ENCODE measurements at regions not wholly inside any gene's neighbourhood (a gene's known extent, or its start where the extent isn't known, plus 50 kb on each side); places are given as distances from the start of the nearest gene placed in this dataset.
A peak's percentile ranks its signal among the peaks of the same experiment; 100 is the strongest.
"Not testable (repeated sequence)": the region's sequence is repeated elsewhere in the genome, so short reads cannot be mapped to it uniquely, and the experiment has no call there.

DNA sequence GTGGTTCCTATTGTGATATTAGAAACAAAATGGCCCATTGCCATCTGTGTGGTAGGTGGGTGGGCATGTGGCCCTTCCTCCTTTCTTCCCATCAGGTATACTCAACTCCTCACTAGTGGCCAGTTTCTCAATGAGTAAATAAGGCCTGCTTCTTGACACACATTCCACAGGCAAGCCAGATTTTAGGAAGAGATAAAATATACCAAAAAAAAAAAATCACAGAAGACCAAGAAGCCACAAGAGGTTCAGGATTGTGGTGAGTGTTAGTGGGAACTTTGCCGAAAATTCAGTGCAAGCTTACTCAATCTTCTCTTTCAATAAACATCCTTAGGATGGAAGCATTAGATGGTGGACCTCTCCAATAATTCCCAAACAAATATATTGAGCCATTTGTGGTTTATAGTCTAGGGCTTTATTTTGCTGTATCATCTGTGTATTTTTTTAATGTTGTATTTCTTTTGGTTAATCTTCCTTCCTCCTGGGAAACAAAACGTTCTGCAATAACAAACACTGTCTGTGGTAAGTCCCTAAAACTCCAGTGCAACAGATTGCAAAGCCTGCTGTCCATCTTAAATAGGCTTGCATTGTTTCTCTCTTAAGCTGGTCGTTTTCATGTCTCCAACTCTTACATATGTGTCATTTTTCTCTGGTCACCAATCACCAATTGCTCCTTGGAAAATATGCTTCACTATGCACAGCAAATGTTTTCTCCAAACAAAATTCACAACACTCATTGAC is 289.9 kb upstream of the KITLG start:
- DNase-seq = no peak

DNA sequence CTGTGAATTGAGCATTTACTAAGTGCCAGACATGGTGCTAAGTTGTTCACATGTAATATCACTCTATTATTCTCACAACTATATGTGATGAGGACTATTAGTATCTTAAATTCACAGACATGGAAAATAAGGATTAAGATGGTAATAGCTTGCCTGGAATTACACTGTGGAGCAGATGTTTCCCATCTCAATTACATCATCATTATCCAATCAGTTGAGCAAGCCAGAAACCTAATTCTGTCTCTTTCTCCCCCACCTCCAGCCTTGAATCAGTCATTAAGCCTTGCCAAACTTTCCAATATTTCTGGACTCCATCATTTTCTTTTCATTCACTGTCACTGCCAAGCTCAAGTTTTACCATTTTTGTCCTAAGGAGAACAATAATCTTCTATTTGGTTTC is 287.8 kb upstream of the KITLG start:
- DNase-seq = peak; percentile 29

DNA sequence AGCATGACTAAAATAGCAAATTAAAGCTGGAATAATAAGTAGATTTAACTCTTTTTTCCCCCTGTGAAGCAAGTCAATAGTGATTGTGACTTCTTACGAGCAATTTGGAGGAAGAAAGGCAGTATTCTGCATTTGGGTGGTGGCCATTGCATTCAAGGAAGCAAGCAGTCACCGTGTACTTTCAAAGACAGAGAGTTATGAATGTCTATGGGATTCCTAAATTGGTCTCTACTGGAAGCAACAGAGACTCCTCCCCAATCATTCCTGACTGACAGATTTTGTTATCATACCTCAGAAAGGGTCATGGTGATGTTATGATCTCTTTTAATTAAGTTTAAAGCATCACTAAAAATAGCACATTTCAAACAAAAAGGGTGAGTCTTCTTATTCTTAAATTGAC is 287.2 kb upstream of the KITLG start:
- DNase-seq = no peak

DNA sequence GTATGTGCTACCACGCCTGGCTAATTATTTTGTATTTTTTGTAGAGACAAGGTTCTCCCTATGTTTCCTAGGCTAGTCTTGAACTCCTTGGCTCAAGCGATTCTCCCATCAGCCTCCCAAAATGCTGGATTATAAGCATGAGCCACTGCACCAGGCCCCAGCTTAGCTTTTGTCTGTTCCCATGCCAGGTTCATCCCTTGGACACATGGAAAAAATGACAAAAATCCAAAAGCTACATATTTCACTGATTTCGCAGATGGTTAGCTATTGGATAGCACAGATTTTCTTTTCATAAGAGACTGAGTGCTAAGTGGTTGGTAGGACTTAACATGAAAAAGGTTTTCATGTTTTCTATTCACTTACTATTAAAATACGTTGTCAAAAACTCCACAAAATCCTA is 286.6 kb upstream of the KITLG start:
- no peak for DNase-seq

DNA sequence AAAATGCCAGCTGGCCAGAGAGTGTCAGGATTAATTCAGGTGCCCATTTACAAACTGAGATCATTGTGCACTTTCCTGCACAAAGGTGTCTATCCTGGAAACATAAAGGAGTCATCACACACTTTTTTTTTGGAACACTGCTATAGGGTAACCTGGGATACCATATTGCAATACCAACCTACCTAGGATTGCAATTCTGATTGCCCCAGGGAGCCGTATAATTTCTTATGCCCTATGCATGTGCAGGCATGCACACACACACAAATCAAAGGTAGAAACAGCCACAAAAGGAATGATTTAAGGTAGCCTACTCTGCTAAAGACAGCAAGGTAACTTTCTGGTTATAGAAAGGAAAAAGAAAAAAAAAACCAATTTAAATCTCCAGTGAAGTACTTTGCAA is 285.3 kb upstream of the KITLG start:
- DNase-seq = no peak

DNA sequence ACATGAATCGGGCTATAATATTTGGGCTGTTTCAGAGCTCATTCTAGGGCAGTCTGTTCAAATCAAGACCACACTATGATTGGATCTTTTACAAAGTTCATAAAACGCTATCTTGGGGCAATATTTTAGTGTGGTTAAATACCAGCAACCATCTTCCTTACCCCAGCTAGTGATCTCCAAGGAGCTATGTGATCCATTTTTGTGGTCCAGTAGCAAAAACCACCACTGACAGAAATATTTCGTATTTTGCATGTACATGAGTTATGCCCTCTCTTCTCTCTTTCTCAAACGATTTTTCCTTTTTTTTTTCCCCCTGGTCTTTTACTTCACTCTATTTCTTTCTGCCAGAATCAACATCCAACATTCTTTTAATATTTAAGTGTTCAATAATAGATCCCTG is 280.6 kb upstream of the KITLG start:
- DNase-seq = no peak

DNA sequence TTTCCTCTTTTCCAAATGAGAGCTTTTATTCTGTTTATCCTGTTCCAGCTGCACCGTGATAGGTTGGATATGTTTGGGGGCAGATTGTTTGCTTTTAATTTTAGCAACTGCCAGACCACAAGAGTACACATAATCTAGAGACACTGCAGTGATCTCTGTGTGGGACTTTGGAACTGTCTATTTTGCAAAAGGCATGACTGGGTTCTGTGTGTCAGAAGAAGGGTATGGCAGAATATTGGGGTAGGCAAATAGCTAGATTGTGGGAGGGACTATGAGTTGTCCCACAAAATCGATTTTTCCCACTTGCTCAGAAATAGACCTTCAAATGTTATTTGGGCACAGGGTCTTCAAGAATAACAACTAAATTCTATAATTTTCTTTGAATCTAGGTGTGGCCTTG is 275.9 kb upstream of the KITLG start:
- no peak for DNase-seq

DNA sequence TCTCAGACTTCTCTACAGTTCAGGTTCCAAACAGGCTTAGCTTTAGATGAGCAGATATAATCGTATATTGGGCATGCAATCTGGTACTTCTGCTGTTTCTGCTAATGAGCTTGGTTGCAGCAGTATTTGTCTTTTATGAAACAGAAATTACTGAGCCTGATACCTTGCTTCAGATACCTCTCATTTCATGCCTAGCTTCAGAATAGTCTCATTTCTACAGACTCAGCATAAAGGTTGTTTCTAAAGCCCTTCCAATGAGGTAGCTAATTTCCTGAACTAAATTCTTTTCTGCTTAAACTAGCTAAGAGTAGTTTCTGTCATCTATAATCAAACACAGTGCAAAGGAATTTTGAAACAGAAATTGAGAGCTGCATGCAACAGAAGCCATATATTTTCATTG is 275.0 kb upstream of the KITLG start:
- no peak for DNase-seq

DNA sequence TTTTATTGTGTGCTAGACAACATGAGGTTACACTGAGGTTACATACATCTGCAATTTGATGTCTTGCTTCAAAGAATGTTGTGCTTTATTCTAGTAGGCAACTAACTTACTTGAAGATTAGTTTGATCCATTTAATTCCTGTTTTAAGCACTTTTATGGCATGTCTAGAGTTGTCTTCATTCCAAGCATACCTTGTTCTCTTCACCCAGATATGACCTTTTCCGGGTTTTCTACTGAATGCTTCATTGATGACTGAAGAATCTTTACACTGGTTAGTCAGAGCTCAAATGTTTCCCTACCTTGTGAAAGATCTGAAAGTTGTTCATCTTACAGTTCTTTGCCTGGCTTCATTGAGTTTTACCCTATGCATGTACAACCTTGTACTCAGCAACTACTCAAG is 274.0 kb upstream of the KITLG start:
- no peak for DNase-seq

DNA sequence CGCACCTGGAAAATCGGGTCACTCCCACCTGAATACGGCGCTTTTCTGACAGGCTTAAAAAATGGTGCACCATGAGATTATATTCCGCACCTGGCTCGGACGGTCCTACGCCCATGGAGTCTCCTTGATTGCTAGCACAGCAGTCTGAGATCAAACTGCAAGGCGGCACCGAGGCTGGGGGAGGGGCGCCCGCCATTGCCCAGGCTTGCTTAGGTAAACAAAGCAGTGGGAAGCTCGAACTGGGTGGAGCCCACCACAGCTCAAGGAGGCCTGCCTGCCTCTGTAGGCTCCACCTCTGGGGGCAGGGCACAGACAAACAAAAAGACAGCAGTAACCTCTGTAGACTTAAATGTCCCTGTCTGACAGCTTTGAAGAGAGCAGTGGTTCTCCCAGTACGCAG is 267.0 kb upstream of the KITLG start:
- DNase-seq = not testable (repeated sequence)

DNA sequence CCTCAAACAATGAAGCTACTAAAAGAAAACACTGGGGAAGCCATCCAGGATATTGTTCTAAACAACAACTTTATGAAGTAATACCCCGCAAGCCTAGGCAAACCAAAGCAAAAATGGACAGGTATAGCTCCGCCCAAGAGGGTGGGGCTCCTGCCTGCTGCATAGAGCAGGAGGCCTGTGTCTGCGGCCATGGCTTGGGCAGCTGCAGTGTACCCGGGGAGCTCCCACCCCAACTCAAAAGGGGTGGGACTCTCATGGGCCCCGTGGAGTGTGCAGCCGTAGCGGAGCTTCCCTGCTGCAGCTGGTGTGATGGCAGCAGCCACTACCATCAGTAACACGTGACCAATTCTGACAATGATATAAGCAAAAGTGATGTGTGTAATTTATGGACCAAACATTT is 264.2 kb upstream of the KITLG start:
- no peak for DNase-seq

DNA sequence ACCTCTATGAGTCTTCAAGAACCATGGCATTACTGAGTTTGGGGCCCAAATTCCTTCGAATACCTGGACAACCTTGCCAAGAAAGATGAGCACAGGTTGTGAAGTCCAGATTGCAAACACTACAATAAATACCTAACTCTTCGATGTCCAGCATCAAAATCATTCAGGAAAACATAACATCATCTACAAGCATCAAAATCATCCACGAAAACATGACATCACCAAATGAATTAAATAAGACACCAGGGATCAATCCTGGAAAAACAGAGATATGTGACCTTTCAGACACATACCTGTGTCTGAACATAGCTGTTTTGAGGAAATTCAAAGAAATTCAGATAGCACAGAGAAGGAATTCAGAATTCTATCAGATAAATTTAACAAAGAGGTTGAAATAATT is 262.0 kb upstream of the KITLG start:
- no peak for DNase-seq

DNA sequence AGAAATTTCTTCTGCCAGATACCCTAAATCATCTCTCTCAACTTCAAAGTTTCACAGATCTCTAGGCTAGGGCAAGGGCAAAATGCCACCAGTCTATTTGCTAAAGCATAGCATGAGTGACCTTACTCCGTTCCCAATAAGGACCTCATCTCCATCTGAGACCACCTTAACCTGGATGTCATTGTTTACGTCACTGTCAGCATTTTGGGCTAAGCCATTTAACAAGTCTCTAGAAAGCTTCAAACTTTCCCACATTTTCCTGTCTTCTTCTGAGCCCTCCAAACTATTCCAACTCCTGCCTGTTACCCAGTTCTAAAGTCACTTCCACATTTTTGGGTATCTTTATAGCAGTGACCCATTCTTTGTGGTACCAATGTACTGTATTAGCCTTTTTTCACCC is 259.2 kb upstream of the KITLG start:
- no peak for DNase-seq

DNA sequence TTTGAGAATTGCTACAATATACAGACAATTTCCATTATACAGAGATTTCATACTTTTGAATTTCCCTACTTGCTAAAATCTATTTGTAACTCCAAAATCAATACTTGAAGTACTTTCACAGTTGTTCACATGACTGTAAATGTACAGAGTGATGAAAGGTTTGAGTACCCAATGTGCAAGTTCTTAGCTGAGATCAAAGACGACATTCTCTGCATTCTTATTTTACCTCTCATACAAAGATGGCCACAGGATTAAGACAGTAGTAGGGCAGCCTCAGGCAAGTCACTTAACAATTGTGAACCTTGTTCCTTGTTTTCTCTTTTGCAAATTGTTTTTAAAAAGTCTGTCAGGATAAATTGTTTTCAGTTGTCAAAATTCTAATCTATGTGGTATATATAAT is 255.9 kb upstream of the KITLG start:
- DNase-seq = no peak

DNA sequence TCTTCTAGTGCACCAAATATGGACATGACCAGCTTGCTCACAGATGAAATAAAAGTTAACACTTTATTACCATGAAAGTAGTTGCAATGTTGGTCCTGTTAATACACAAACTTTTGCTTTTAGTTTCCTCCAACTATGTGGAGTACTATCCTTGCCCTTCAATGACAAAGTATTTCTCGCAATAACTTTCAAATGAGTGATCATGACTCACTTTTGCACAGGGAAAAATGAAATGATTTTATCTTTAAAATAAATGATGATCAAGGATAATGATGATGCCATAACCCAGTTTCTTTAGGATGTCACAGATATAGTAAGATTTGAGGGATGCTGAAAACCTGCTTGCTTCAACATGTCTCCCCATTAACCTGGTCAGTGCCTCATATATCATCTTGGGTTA is 254.0 kb upstream of the KITLG start:
- DNase-seq = no peak

DNA sequence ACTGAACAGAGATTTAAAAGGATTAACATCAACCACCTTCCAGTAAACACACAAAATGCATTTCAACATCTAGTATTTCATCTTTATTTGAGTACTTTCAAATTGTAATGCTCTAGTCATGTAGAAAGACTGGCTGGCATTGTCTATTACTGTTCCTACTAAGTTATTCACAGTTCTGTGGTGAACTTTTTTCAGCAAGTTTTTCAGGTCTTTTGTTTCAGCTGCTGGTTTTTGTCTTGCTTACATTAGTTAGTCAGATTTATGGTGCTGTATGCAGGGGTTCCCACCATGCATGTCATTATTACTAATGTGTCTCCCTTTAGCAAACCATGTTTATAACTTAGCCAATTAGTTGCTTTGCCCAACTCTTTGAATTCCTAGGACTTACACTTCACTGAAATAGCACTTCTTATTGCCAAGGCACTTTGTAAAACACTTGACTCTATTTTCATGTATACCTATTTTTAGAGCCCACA is 253.4 kb upstream of the KITLG start:
- no peak for DNase-seq

DNA sequence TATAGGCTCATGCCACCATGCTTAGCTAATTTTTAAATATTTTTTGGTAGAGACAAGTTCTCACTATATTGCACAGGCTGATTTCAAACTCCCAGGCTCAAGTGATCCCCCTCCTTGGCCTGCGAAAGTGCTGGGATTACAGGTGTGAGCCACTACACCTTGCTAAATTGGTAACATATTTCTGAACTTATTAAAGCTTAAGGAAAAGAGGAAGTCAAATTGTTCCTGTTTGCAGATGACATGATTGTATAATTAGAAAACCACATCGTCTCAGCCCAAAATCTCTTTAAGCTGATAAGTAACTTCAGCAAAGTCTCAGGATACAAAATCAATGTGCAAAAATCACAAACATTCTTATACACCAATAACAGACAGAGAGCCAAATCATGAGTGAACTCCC is 248.3 kb upstream of the KITLG start:
- not testable (repeated sequence) for DNase-seq

DNA sequence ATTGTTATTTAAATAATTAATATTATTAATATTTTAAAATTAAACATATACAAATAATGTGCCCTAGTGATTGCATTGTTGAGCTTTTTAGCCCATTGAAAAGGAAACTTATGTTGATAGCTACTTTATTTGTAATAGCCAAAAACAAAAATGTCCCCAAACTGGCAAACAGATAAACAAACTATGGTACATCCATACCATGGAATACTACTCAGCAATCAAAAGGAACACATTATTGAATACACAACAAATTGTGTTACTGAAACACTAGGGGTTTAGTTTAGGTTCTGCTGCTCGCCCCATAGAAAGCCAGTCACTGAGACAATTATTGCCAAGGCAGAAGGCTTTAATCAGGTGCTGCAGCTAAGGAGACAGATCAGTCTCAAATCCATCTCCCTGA is 239.7 kb upstream of the KITLG start:
- DNase-seq = no peak

DNA sequence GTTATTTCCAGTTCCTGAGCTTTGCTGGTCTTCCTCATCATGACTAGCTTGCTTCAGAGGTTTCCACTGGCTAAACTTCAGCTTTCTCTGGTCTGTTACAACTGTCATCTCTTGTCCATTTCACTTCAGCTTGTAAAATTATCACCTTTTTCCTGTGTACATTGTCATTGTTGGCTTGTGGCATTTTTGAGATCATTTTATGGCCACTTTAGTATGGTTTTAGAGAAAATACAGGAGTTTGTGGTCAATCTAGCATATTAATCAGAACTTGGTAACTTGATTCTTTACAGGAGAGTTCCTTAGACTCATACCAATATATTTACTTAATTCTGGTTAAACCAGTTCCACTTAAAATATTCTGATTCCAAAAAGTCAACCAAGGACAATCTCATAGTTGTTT is 235.9 kb upstream of the KITLG start:
- no peak for DNase-seq

DNA sequence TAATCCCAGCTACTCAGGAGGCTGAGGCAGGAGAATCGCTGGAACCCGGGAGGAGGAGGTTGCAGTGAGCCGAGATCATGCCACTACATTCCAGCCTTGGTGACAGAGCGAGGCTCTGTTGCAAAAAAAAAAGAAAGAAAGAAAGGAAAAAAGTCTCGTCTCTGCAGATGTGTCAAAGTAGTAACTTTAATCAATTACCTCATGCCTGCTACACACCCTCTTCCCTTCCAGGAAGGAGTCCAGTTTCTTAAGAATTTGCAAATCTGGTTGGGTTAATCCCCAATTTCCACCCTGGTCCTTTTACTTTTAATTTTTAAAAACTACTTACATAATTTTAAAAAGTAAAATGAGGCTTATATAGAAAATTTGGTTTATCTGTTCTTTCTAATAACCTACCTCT is 234.5 kb upstream of the KITLG start:
- no peak for DNase-seq

DNA sequence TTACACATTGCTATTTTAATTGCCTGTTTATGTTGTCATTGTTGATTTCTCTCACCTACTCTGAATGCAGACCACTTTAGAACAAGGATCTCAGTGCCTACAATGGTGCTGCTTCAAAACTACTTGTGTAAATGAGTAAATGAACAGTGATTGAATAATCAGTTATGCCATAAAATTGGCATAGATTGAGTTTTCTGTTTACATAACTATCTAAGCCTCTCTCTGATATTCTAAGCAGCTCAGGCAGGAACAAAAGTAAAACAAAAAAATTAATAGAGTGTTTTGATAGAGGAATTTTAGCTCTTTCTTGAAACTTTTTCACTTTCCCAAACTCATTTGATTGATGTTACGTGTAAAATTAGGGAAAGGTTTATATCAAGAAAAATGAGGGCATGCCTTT is 232.3 kb upstream of the KITLG start:
- no peak for DNase-seq

DNA sequence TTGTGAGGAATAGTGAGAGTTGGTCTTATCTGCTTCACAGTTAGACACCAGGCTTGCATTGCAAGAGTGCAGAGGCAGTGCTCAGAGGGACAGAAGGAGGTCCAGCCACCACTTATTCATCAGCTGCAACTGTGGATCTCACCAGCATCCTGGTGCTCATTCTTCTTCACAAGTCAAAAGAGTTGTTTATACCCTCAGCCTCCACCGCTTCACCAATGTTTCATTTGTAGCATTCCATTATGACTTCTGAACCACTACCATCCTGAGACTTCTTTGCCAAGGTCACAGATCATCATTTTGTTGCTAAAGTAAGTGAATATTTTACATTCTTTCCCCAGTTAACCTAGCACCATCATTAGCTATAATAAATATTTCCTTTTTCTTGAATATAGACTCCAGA is 230.5 kb upstream of the KITLG start:
- DNase-seq = no peak

DNA sequence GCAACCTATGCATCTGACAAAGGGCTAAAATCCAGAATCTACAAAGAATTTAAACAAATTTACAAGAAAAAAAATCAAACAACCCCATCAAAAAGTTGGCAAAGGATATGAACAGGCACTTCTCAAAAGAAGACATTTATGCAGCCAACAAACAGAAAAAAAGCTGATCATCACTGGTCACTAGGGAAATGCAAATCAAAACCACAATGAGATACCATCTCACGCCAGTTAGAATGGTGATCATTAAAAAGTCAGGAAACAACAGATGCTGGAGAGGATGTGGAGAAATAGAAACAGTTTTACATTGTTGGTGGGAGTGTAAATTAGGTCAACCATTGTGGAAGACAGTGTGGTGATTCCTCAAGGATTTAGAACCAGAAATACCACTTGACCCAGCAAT is 229.6 kb upstream of the KITLG start:
- DNase-seq = not testable (repeated sequence)

DNA sequence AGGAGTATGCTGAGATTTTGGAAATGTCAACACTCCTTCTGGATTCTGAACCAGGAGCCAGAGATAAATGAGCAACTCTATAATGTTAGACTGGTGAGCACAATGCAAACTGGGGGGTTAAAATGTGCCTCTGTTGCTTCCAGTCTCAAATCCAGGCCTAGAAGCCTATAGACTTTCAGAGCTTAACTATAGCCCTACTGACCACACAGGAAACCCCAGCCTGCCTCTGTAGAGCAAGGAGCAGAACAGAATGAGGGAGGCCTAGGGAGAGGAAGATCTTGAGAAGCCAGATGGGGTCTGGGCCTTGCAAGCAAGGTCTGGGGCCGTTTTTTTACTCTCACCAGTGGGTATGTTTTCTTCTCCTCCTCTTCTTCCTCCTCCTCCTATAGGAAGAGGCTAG is 225.4 kb upstream of the KITLG start:
- no peak for DNase-seq

DNA sequence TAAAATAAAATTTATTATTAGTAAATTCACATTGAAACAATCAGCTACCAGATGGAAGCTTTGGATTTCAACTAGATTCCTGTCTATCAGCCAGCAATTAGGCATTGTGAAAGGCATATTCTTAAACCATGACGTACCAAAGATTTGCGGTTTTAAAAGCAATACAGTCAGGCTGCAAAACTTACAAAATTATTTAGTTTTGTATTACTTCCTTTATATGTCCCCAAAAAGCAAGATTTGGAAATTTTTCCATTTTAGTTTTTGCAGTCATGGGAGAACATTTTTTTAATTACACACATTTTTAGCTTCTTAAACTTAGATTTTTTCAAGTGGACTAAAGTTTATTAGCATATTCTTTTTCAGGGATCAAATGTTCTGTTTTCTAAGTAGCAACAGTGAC is 225.0 kb upstream of the KITLG start:
- no peak for DNase-seq
